Choroid plexus epithelial cell (primary cell): ENCODE measurements at regions not wholly inside any gene's neighbourhood (a gene's known extent, or its start where the extent isn't known, plus 50 kb on each side); places are given as distances from the start of the nearest gene placed in this dataset.

Experiments
- DNase-seq: peaks from one replicate; pipeline ENCODE4 v3.0.0-alpha.2; 2010; ENCODE audit warnings: low read depth
- H3K4me3 ChIP-seq: 2 replicates; pipeline ENCODE4 v1.5.1; 2011; ENCODE audit warnings: low read depth, mild to moderate bottlenecking, control low read depth, low read length, moderate library complexity
- CTCF ChIP-seq: conservative IDR thresholded peaks from 2 replicates; pipeline ENCODE4 v1.5.1; 2011; ENCODE audit warnings: low read depth, mild to moderate bottlenecking, control low read depth, inconsistent platforms, low read length, moderate library complexity

GRCh38 chr13:88925954-88926353, 1254.8 kb downstream of the SLITRK5 start:
- H3K4me3 ChIP-seq, result no peak overlapping the region
- no peak for TF ChIP-seq CTCF
- no peak for DNase-seq

- no peak for TF ChIP-seq CTCF
- no peak overlapping the region for H3K4me3 ChIP-seq
- no peak for DNase-seq
Measured at GRCh38 chr13:88926890-88927502, 1255.8 kb downstream of the SLITRK5 start.

- no peak for DNase-seq
- TF ChIP-seq CTCF, result no peak
- H3K4me3 ChIP-seq, result no peak overlapping the region
Measured at GRCh38 chr13:88932950-88933349, 1261.8 kb downstream of the SLITRK5 start.

- TF ChIP-seq CTCF, result no peak
- no peak overlapping the region for H3K4me3 ChIP-seq
- no peak for DNase-seq
Measured at GRCh38 chr13:88937384-88937783, 1266.2 kb downstream of the SLITRK5 start.

GRCh38 chr13:88945793-88946192, 1274.6 kb downstream of the SLITRK5 start:
- TF ChIP-seq CTCF, result no peak
- no peak for DNase-seq
- no peak overlapping the region for H3K4me3 ChIP-seq

- TF ChIP-seq CTCF, result no peak
- no peak for DNase-seq
- no peak overlapping the region for H3K4me3 ChIP-seq
Measured at GRCh38 chr13:88948501-88948900, 1277.3 kb downstream of the SLITRK5 start.

GRCh38 chr13:88958821-88959220, 1287.7 kb downstream of the SLITRK5 start:
- no peak for TF ChIP-seq CTCF
- no peak overlapping the region for H3K4me3 ChIP-seq
- peak; percentile 10 for DNase-seq
